ENCODE measurements at regions not wholly inside any gene's neighbourhood (a gene's known extent, or its start where the extent isn't known, plus 50 kb on each side); places are given as distances from the start of the nearest gene placed in this dataset.

DNA sequence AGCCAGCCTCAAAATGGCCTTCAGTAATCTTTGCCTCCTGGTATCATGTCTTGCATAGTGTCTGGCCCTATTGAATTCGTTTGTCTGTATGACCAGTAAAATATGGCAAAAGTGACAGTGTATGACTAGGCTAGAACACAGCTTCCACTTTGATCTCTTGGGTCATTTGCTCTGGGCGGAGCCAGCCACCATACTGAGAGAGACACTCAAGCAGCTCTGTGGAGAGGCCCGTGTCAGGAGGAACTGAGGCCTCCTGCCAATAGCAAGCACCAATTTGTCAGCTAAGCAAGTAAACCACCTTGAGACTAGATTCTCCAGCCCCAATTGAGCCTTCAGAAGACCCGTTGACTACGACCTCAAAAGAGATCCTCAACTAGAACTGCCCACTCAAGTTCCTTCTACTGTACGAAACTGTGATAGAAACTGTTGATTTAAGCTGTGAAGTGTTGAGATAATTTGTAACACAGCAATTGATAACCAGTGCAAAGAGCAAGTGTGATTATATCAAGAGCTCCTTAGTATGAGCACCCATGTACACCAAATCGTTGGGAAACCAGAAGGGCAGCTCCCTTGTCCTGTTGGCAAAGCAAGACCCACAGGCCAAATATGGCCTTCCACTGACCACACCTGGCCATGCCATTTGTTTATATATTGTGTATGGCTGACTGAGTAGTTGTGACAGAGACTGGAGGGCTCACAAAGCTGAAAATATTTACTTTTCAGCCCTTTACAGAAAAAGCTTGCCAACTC lies 52.7 kb upstream of the SERBP1 start:
- H3K4me3 ChIP-seq (replicated peaks in 1 of 2; ENCODE audit: low read depth in 1 of 2, low read length in 2 of 2) = no peak overlapping the region
- no peak for ATAC-seq
- no peaks in the 10 kb centered on the region for H3K36me3 ChIP-seq (ENCODE audit: control insufficient read depth in 1 of 2, insufficient read depth in 2 of 2, low read length in 2 of 2)
- POLR2A ChIA-PET = no interaction called here
- no peak overlapping the region for H3K4me2 ChIP-seq (ENCODE audit: low read length)
- H3K9me3 ChIP-seq (ENCODE audit: control insufficient read depth in 1 of 2, insufficient read depth in 1 of 2, low read depth in 1 of 2, low read length in 2 of 2) = no peaks in the 10 kb centered on the region
- CTCF ChIA-PET = no interaction called here
- no peak overlapping the region for H3K27ac ChIP-seq (ENCODE audit: low read depth, low read length)
- no peak overlapping the region for H2AFZ ChIP-seq (ENCODE audit: low read depth, low read length, poor library complexity, severe bottlenecking)
- RAD21 ChIA-PET (ENCODE audit: low non-redundant PET in 1 of 2, low total read pairs in 2 of 2, uncharacterized antibody in 2 of 2, unreplicated experiment in 2 of 2) = no interaction called here
- DNase-seq (ENCODE audit: low read depth, low spot score) = no peak
- no peaks in the 10 kb centered on the region for H3K9me2 ChIP-seq (ENCODE audit: insufficient read depth)
- BruUV-seq (replicated peaks) = no TSS peak
- peaks cover 0 to 4% of the 10 kb centered on the region in 2 experiments; a peak in 1 of 4 replicates for H3K4me1 ChIP-seq (ENCODE audit: control insufficient read depth in 1 of 2, insufficient read depth in 2 of 2, low read length in 2 of 2)
- intact Hi-C loops (cut with micrococcal nuclease) = no loop called here
- H3K79me2 ChIP-seq (ENCODE audit: insufficient read depth, low read length) = no peaks in the 10 kb centered on the region
- no peaks in the 10 kb centered on the region for H4K20me1 ChIP-seq (ENCODE audit: insufficient read depth)
- no peak overlapping the region for H3K9ac ChIP-seq (ENCODE audit: low read length)
- TF ChIP-seq EGR1 (IDR thresholded peaks at IDR 0.05; ENCODE audit: low read depth) = no peak
- TF ChIP-seq CEBPB (IDR thresholded peaks at IDR 0.05; ENCODE audit: low read depth) = no peak
- TF ChIP-seq FOSL1 (IDR thresholded peaks at IDR 0.05; ENCODE audit: low read depth) = no peak
- no peaks in the 10 kb centered on the region for H3K27me3 ChIP-seq (ENCODE audit: insufficient read depth, low read length)

DNA sequence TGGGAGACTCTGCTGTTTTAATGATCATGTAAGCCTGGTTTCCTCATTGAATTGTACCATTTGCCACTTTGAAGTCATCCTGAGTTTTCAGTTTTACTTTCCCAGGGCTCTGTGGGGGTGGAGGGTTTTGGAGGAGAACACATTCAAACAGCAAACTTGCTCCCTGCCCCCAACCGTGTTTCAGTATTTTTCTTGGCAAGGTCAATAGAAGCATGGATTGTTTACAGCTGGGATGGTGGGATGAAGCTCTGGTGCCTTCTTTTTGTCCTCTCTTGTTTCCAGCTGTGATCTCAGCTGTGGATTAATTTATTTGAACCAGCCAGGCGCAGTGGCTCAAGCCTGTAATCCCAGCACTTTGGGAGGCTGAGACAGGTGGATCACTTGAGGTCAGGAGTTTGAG lies 54.3 kb upstream of the SERBP1 start:
- Histone ChIP-seq H3K79me2 (ENCODE audit: insufficient read depth, low read length) (no peaks in the 10 kb centered on the region), H3K9ac (ENCODE audit: low read length) (no peak overlapping the region), H3K27me3 (ENCODE audit: insufficient read depth, low read length) (no peaks in the 10 kb centered on the region), H3K36me3 (ENCODE audit: control insufficient read depth in 1 of 2, insufficient read depth in 2 of 2, low read length in 2 of 2) (no peaks in the 10 kb centered on the region), H2AFZ (ENCODE audit: low read depth, low read length, poor library complexity, severe bottlenecking) (no peak overlapping the region), H3K4me1 (ENCODE audit: control insufficient read depth in 1 of 2, insufficient read depth in 2 of 2, low read length in 2 of 2) (no peaks in the 10 kb centered on the region), H3K4me2 (ENCODE audit: low read length) (no peak overlapping the region), H3K9me2 (ENCODE audit: insufficient read depth) (no peaks in the 10 kb centered on the region), H4K20me1 (ENCODE audit: insufficient read depth) (no peaks in the 10 kb centered on the region), H3K27ac (ENCODE audit: low read depth, low read length) (no peak overlapping the region), H3K9me3 (ENCODE audit: control insufficient read depth in 1 of 2, insufficient read depth in 1 of 2, low read depth in 1 of 2, low read length in 2 of 2) (no peaks in the 10 kb centered on the region), H3K4me3 (replicated peaks in 1 of 2; ENCODE audit: low read depth in 1 of 2, low read length in 2 of 2) (no peak overlapping the region)
- ChIA-PET CTCF (no interaction called here), RAD21 (ENCODE audit: low non-redundant PET in 1 of 2, low total read pairs in 2 of 2, uncharacterized antibody in 2 of 2, unreplicated experiment in 2 of 2) (no interaction called here), POLR2A (no interaction called here)
- intact Hi-C loops (cut with micrococcal nuclease) = no loop called here
- ATAC-seq = no peak
- no peak for DNase-seq (ENCODE audit: low read depth, low spot score)
- no TSS peak for BruUV-seq (replicated peaks)
- no peak for TF ChIP-seq YY1 (IDR thresholded peaks at IDR 0.05; ENCODE audit: extremely low read depth, insufficient replicate concordance, low read depth, low read length)
- no peak for TF ChIP-seq ZFX (IDR thresholded peaks at IDR 0.05)
- TF ChIP-seq ELF1 (IDR thresholded peaks at IDR 0.05; ENCODE audit: borderline replicate concordance, low read depth) = no peak
